ENCODE measurements at regions not wholly inside any gene's neighbourhood (a gene's known extent, or its start where the extent isn't known, plus 50 kb on each side); places are given as distances from the start of the nearest gene placed in this dataset.
A peak's percentile ranks its signal among the peaks of the same experiment; 100 is the strongest.

GRCh38 chr3:187954873-187955586 lies 198.9 kb upstream of the LPP start:
- H3K27me3 ChIP-seq (ENCODE audit: control insufficient read depth, insufficient read depth, low read length), result no peaks in the 10 kb centered on the region
- H3K4me3 ChIP-seq (ENCODE audit: low read length in 3 of 3), result no peak overlapping the region
- intact Hi-C loops (cut with DNase I), result no loop called here
- H3K4me1 ChIP-seq (ENCODE audit: control insufficient read depth in 2 of 3, insufficient read depth in 2 of 3, low read depth in 1 of 3, low read length in 3 of 3), result peaks cover 0 to 12% (median 7%) of the 10 kb centered on the region in 3 donors
- no peak overlapping the region for H3K9ac ChIP-seq (ENCODE audit: low read length in 3 of 3)
- DNase-seq (peak in 3 of 5 donors; percentile 22 to 72 (median 42)), FAIRE-seq (no peak)
- peak overlapping the region; percentile 16 to 45 for H3K27ac ChIP-seq (ENCODE audit: low read depth in 2 of 2, low read length in 2 of 2)
- no peak for TF ChIP-seq CTCF (IDR thresholded peaks at IDR 0.05; ENCODE audit: borderline replicate concordance, extremely low read depth, insufficient read depth)
- no peaks in the 10 kb centered on the region for H3K36me3 ChIP-seq (ENCODE audit: control insufficient read depth in 2 of 3, insufficient read depth in 3 of 3, low read length in 3 of 3)
- H3K9me3 ChIP-seq (ENCODE audit: control insufficient read depth in 2 of 3, insufficient read depth in 1 of 3, low read length in 3 of 3), result no peaks in the 10 kb centered on the region

GRCh38 chr3:187955587-187955952 lies 198.4 kb upstream of the LPP start:
- H3K4me1 ChIP-seq (ENCODE audit: control insufficient read depth in 2 of 3, insufficient read depth in 2 of 3, low read depth in 1 of 3, low read length in 3 of 3), result peaks cover 0 to 12% (median 7%) of the 10 kb centered on the region in 3 donors
- no peak overlapping the region for H3K9ac ChIP-seq (ENCODE audit: low read length in 3 of 3)
- H3K27me3 ChIP-seq (ENCODE audit: control insufficient read depth, insufficient read depth, low read length), result no peaks in the 10 kb centered on the region
- H3K36me3 ChIP-seq (ENCODE audit: control insufficient read depth in 2 of 3, insufficient read depth in 3 of 3, low read length in 3 of 3), result no peaks in the 10 kb centered on the region
- H3K9me3 ChIP-seq (ENCODE audit: control insufficient read depth in 2 of 3, insufficient read depth in 1 of 3, low read length in 3 of 3), result no peaks in the 10 kb centered on the region
- DNase-seq (no peak), FAIRE-seq (no peak)
- H3K4me3 ChIP-seq (ENCODE audit: low read length in 3 of 3), result no peak overlapping the region
- intact Hi-C loops (cut with DNase I), result no loop called here
- TF ChIP-seq CTCF (IDR thresholded peaks at IDR 0.05; ENCODE audit: borderline replicate concordance, extremely low read depth, insufficient read depth), result no peak
- H3K27ac ChIP-seq (ENCODE audit: low read depth in 2 of 2, low read length in 2 of 2), result peak overlapping the region in 1 of 2 donors; percentile 55

GRCh38 chr3:187957165-187957581 lies 196.8 kb upstream of the LPP start:
- H3K36me3 ChIP-seq (ENCODE audit: control insufficient read depth in 2 of 3, insufficient read depth in 3 of 3, low read length in 3 of 3), result no peaks in the 10 kb centered on the region
- intact Hi-C loops (cut with DNase I), result no loop called here
- TF ChIP-seq CTCF (IDR thresholded peaks at IDR 0.05; ENCODE audit: borderline replicate concordance, extremely low read depth, insufficient read depth), result no peak
- DNase-seq (no peak), FAIRE-seq (no peak)
- H3K9me3 ChIP-seq (ENCODE audit: control insufficient read depth in 2 of 3, insufficient read depth in 1 of 3, low read length in 3 of 3), result no peaks in the 10 kb centered on the region
- H3K27ac ChIP-seq (ENCODE audit: low read depth in 2 of 2, low read length in 2 of 2), result no peak overlapping the region
- H3K4me1 ChIP-seq (ENCODE audit: control insufficient read depth in 2 of 3, insufficient read depth in 2 of 3, low read depth in 1 of 3, low read length in 3 of 3), result peaks cover 0 to 12% (median 7%) of the 10 kb centered on the region in 3 donors
- no peaks in the 10 kb centered on the region for H3K27me3 ChIP-seq (ENCODE audit: control insufficient read depth, insufficient read depth, low read length)
- H3K9ac ChIP-seq (ENCODE audit: low read length in 3 of 3), result no peak overlapping the region
- H3K4me3 ChIP-seq (ENCODE audit: low read length in 3 of 3), result no peak overlapping the region

Measured in kidney (tissue), 13 donors.